ENCODE measurements at regions not wholly inside any gene's neighbourhood (a gene's known extent, or its start where the extent isn't known, plus 50 kb on each side); places are given as distances from the start of the nearest gene placed in this dataset.

- no peaks in the 10 kb centered on the region for H3K9me1 ChIP-seq (ENCODE audit: insufficient read depth, low read length)
- no peak for DNase-seq
- no peak overlapping the region for H3K56ac ChIP-seq (ENCODE audit: extremely low read depth, insufficient read depth, low read length)
- no peak overlapping the region for H2BK15ac ChIP-seq (ENCODE audit: low read depth, low read length)
- BruUV-seq (replicated peaks), result no TSS peak
- TF ChIP-seq RCOR1 (IDR thresholded peaks at IDR 0.05; ENCODE audit: insufficient replicate concordance, low read length) (no peak), USF2 (IDR thresholded peaks at IDR 0.05; ENCODE audit: low read depth, low read length) (no peak), CTCF (conservative IDR thresholded peaks at IDR 0.05; ENCODE audit: low read depth, low read length) (no peak), NFE2L2 (IDR thresholded peaks at IDR 0.05; ENCODE audit: low read depth, low read length) (no peak), SMC3 (IDR thresholded peaks at IDR 0.05; ENCODE audit: low read depth, low read length) (no peak)
- H3K4me1 ChIP-seq (ENCODE audit: control insufficient read depth, insufficient read depth, low read length), result no peaks in the 10 kb centered on the region
- H3K18ac ChIP-seq (ENCODE audit: low read depth, low read length), result no peak overlapping the region
- no peaks in the 10 kb centered on the region for H3K9me3 ChIP-seq (ENCODE audit: control insufficient read depth, insufficient read depth, low read length)
- H2BK120ac ChIP-seq (ENCODE audit: low read depth, low read length), result no peak overlapping the region
- dilution Hi-C loops (cut with HindIII; ENCODE audit: low sequenced_read_pairs, unreplicated experiment) (no loop called here), intact Hi-C loops (cut with micrococcal nuclease) (no loop called here), in situ Hi-C loops (cut with MboI; ENCODE audit: low sequenced_read_pairs) (no loop called here)
- no peak for ATAC-seq (ENCODE audit: low read depth)
- no peaks in the 10 kb centered on the region for H3K36me3 ChIP-seq (ENCODE audit: control insufficient read depth, insufficient read depth, low read length)
- no peak overlapping the region for H3K9ac ChIP-seq (ENCODE audit: low read depth, low read length)
- no peak overlapping the region for H4K8ac ChIP-seq (ENCODE audit: low read depth in 2 of 2, low read length in 2 of 2)
- no peak overlapping the region for H2AK9ac ChIP-seq (replicated peaks; ENCODE audit: low read depth, low read length, poor library complexity)
- no CpG with 5 or more reads among the region's 3 CpGs for WGBS, 2 experiments (ENCODE audit: extremely low coverage in 2 of 2, insufficient read length in 1 of 2)
- H4K91ac ChIP-seq (ENCODE audit: insufficient read depth, low read depth, low read length), result no peak overlapping the region
- H3K4ac ChIP-seq (ENCODE audit: low read depth, low read length), result no peak overlapping the region
- H2AFZ ChIP-seq (replicated peaks; ENCODE audit: low read length, poor library complexity), result no peak overlapping the region
- no peak overlapping the region for H3K14ac ChIP-seq (replicated peaks; ENCODE audit: low read depth, low read length)
- H3K4me2 ChIP-seq (ENCODE audit: low read depth, low read length), result no peak overlapping the region
- CTCF ChIA-PET, result no interaction called here
- no peak overlapping the region for H3K4me3 ChIP-seq (ENCODE audit: insufficient read depth, low read depth, low read length)
- H3K23ac ChIP-seq (ENCODE audit: low read depth, low read length), result no peak overlapping the region
- no peaks in the 10 kb centered on the region for H4K20me1 ChIP-seq (ENCODE audit: insufficient read depth, low read length)
- H2BK5ac ChIP-seq (ENCODE audit: low read depth, low read length, poor library complexity, severe bottlenecking), result no peak overlapping the region
- H3K27me3 ChIP-seq (ENCODE audit: control insufficient read depth, insufficient read depth, low read length), result no peaks in the 10 kb centered on the region
- no peak overlapping the region for H3K27ac ChIP-seq (ENCODE audit: insufficient read depth, low read length)
- H4K5ac ChIP-seq (ENCODE audit: low read depth, low read length), result no peak overlapping the region
- no peaks in the 10 kb centered on the region for H3K79me1 ChIP-seq (ENCODE audit: low read depth in 1 of 2, low read length in 2 of 2)
- H2BK20ac ChIP-seq (ENCODE audit: low read depth, low read length), result no peak overlapping the region
- POLR2A ChIA-PET (ENCODE audit: unreplicated experiment), result no interaction called here
- no peak overlapping the region for H2AK5ac ChIP-seq (ENCODE audit: low read depth, low read length)
Measured at GRCh38 chr5:113939988-113940387, 421.9 kb upstream of the KCNN2 start.
